Right ventricle myocardium superior (tissue), 1 donor: ENCODE measurements at regions not wholly inside any gene's neighbourhood (a gene's known extent, or its start where the extent isn't known, plus 50 kb on each side); places are given as distances from the start of the nearest gene placed in this dataset.

ENCODE experiments used
- ATAC-seq: fragments of 200-7000 bp; cut with Tn5 transposase; one replicate; pipeline ENCODE4 v1.9.1; 2020; ENCODE audit warnings: mild to moderate bottlenecking; ENCODE audit not compliant: poor library complexity
- DNase-seq: peaks from one replicate; pipeline ENCODE4 v3.0.0-alpha.2; 2020
- intact Hi-C: fragments of 100-400 bp; cut with DNase I; formaldehyde crosslinking; loops from one replicate; pipeline ENCODE4 v1.11.2; 2022
- donor health status: DM: no; HTN: yes; CAD: no; lungs with severe emphysema.

DNA sequence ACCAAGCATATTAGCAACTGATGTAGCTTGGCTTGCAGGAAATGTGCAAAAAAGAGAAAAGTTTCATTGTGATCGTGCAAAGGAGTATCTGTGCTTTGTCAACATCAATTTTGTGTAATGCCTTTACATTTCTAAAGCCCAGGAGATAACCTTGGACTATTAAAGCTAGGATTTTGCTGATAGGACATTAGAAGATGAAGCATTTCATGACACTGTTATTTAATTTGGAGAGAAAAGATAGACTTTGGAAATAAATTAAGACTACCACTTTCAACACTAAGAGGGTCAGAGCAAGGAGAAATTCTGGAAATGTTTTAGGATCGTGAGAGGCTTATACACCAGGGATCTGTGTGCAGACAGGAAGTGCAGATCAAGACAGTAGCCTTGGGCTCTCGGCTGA is 120.6 kb upstream of the MID1 start:
- ATAC-seq: no peak
- intact Hi-C loops: no loop called here
- DNase-seq: no peak

DNA sequence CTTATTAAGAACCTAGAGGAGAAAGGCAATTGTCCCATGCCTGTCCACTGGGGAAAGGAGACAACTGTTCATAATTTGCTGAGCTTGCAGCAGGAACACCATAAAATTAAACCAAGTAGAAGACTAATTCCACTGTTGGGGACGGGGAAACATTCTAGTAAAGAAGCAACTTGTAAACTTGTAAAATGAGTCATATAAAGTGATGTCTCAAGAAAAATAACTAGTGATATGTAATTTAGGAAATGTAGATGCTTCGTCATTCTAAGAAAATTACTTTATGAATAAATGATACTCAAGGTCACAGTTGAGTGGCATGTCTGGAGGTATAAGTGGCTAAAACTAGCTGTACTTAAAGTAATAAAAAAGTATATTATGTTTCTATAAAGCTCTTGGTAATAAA is 121.2 kb upstream of the MID1 start:
- ATAC-seq (no peak), DNase-seq (no peak)
- intact Hi-C loops: no loop called here

DNA sequence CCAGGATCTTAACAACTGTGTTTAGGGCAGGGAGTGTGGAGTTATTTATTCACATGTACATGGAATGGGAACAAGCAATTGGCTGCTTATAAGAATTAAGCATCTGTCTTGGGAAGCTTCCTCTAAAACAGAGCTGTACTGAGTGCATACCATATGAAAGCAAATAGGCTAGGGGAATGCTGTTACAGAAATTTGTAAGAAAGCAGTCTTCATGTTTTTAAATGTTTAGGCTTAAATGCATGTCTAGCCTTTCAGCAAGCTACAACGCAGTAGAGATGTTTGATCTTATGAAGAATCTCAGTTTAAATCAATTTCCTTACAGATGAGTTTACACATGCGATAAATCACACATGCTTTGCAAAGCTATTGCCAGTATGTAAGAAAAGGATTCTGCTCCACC is 123.1 kb upstream of the MID1 start:
- DNase-seq (no peak), ATAC-seq (no peak)
- intact Hi-C loops: no loop called here

DNA sequence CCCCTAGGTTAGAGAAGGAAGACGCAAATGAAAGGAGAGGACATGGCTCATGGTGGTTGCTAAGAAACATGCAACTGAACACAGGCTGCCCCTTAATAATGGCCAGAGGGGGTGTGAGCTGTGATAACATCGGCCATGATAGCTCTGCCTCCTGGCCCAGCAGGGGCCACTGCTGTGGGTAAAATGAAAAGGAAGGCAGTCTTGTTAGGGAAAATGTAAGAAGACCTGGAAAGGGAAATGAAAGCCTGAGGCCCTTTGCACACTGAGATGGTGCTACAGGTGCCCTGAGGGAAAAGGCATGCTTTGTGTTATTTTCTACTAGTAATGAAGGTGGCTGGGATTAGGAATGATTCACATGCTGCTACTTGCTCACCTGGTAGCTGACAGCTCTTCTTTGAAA is 123.6 kb upstream of the MID1 start:
- intact Hi-C loops: no loop called here
- no peak for ATAC-seq
- no peak for DNase-seq

DNA sequence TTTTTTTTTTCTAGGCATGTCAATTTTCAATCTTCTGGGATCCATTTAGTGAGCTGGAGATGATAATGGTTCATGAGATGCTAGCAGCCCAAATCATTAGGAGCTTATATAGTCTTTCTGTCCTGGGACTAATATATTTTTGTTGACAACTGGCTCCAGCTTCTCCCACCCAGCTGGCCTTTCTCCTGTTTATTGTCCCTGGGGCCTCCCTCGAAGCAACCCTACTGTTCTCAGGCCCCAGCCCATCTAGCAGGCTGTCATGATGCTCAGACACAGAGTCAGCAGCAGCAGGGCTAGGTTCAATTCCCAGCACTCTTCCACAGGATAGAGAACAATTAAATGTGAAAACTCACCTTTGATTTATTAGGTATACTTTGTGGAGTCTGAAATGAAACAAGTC is 127.6 kb upstream of the MID1 start:
- DNase-seq: no peak
- intact Hi-C loops: no loop called here
- ATAC-seq: no peak

DNA sequence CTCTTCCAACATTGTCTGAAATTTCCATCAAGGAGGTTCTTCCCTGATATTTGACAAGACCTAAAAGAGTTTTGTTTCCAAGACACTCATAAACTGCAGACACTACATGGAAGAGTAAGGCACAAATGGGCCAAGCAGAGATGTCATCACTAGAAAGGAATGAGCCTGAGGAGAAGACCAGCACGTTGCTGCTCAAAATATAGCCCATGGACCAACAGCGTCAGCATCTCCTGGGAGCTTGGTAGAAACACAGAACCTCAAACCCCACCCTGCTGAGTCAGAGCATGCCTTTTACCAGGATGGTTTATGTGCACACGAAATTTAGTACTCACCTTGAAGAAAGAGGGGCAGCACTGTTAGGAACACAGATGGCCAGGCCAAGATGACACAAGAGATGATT is 128.7 kb upstream of the MID1 start:
- no peak for ATAC-seq
- DNase-seq: no peak
- intact Hi-C loops: no loop called here

DNA sequence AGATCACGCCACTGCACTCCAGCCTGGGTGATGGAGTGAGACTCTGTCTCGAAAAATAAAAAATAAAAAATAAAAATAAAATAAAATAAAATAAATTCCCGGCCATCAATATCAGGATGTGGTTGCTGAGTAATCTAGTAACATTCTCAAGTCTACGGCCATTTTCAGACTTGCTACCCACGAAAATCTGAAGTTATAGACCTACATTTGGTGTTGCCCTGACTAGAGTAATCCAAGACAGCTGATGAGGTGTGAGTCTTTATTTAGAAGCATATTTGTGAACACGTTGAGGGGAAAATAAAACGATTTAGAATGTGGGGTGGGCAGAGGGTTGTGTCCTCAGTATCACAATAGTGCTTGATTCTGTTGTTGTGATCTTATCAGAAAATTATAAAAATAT is 130.2 kb upstream of the MID1 start:
- ATAC-seq (no peak), DNase-seq (no peak)
- intact Hi-C loops: no loop called here

DNA sequence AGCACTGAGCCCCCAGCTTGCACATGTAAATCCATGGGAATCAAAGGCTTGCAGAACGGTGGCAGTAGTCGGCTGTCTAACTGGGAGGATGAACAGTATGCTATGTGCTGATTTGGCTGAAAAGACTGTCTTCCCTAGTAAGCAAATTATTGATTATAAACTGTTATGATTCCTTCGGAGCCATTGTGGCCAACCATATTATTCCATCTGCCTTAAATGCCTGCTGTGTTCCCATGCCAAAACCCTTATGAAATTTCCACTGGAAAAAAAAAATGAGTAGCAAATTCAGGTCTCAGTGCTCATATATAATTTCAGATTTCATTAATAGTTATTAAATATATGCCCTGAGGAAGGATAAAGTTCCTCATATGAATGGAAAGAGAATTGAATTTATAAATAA is 132.7 kb upstream of the MID1 start:
- intact Hi-C loops: no loop called here
- ATAC-seq (no peak), DNase-seq (no peak)

DNA sequence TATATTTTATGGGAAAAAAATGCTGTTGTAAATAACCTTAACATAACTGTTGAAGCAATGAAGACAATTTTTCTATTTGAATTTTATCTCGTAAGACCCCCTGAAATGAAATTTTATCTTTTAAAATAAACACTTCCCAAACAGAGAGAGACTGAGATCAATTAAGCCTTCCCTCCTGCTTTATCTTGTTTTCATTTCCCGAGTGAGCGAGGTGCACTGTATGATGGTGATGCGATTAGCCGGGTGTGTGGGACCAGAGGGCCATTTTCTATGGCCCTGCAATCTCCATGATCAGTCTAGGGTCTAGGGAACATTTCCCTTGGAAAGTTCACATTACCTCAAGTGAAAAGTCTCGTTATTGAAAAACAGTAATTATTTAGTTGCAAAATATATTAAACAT is 134.1 kb upstream of the MID1 start:
- DNase-seq (no peak), ATAC-seq (no peak)
- intact Hi-C loops: no loop called here

DNA sequence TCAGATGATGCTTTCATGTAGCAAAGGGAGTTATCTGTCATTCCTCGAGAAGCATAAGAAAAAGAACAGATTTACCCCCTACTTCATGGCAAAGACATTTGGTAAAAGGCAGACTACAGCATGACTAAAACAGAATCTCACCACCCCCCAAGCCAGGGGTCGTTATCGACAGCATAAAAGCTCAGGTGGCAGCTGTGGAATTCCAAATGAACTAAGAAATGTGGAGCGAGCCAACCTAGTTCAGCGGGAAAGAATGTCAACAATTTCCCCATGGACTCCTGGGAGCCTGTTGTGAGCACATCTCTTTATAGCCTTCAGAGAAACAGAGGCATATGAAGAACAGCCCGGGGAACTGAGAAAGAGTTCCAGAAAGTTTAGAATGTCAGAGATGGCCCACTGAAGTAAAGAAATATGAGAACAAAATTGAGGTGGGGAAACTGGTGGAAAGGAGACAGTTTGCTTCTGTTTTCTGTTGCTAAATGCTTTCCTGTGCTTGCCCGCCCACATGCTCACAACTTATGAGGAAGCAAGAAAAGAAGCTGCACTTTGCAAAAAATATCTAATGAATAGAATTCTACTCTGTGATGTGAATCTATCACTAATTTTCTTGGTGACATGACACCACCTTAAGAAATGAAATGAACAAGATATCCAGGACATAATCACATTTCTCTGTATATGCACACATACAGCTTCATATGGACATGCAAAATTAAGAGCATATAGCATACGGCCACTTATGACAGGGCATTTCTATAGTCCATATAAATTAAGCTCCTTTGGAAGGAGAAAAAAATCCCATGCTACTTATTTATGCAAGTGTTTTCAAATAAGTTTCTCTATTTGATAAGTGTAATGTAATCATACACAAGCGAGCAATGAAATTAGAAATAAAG is 135.3 kb upstream of the MID1 start:
- ATAC-seq: peak; percentile 59
- intact Hi-C loops: no loop called here
- no peak for DNase-seq

DNA sequence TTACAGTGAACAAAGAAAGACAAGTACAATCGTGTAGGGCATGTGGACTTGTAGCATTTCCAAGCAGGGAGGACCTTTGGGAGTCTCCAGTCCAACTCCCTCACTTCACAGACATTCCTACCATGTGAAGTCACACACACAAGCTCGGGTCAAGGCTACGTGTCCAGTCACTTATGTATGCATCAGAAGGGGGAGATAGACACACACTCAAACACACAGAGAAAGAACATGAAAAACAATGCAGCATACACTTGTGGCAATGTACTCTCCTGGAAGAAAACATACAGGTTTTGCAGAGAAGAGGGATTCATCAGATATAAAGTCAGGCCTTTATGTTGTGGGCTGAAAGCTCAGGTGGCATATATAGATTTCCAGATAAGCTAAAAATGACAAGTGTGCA is 136.1 kb upstream of the MID1 start:
- DNase-seq (no peak), ATAC-seq (peak; percentile 53)
- intact Hi-C loops: no loop called here

DNA sequence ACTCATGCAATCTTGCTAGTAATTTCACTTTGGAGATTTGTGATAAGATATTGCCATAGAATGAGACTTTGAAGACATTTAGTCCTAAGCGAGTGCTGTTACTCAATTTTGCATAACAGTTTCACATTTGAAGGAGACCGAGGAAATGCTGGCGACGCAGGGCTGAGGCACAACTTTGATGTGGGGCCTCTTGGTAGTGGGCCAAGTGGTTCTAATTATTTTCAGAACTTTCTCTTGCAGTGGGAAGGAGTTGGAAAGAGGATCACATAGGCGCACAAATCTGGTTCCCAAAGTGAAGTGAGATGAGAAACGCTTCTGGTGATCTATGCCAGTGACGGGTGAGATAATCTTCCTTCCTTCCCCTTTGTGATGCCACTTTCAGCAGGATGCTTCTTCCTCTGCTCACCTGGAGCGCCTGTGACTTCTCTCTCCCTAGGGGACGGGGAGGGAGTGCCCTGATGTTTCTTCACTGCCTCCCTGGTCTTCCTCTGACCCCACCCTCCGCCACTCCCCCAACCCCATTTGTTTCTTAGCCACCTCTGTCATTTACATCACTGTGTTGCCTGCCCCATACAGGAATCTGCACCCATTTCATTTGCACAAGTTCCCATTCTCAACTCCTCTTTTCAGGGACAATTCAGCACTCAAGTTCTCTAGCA is 138.9 kb upstream of the MID1 start:
- no peak for ATAC-seq
- intact Hi-C loops: no loop called here
- DNase-seq: no peak

DNA sequence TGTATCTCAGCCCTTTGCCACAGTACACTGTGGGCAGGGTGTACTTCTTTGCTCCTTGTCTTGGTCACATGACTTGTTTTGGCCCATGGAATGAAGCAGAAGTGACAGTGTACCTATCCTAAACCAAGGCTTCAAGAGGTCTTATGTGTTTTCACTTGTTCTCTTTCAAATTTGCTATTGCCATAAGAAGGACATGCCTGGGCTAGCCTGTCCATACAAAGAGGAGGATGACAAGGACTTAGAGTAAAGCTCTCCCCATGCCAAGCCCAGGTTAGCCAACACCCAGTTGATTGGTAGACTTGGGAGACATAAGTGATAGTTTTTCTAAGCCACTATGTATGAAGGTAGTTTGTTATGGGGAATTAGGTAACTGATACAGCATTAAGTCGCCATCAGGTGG is 141.1 kb upstream of the MID1 start:
- no peak for ATAC-seq
- no peak for DNase-seq
- intact Hi-C loops: no loop called here

DNA sequence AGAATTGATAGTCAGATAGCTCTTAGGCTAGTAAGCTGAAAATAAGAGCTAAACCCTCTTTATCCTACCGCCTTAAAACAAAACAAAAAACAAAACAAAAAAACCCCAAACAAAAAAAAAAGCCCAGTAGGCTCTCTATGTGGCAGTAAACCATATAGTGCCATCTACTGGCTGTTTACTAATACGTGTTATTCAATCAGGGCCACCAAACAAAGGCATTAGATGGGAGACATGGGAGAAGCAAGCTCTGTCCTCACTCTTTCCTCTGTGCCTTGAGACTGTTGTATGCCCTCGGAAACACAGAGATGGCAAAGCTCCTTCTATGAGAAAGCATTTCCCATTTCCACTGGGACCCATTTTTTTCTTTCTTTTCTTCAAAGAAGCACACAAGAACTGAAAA is 148.8 kb upstream of the MID1 start:
- peak; percentile 75 for ATAC-seq
- intact Hi-C loops: no loop called here

DNA sequence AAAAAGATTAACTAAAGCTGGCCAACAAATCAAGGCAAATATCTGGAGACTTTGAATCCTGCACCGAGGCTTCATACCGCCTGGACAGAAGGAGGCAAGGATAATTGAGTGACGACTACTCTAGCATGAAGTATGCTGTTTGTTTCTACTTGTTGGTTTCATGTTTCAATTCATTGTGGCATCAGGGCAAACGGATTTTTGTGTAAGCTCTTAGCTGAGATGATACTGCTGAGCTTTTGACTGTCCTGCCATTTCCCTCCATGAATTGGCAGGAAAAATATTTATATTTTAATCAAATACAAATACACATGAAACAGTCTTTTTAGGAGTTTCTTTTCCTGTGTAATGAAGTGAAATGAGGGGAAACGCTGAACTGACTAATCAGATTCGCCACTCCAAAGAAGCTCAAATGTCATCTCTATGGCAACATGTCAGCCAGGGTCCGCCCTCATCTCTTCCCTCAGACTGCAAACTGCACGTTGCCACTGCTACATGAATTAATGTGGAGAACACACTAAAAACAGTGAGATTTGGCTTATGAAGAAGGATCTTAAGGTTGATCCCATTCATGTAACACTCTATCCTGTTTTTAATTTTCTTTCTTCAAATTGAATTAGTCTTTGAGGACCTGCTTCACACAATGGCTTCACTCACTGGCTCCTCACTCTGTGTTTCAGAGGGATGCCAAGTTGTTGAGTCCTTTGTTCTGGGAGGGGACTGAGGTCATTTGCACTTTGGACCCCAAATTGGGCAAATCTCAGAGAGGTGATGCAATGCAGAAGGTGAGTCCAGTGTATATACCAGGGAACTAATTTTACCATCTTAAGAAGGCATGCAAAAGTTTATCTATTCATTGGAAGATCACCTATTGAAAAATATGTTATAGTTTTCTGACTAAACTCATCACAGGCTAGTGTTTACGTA is 149.6 kb upstream of the MID1 start:
- DNase-seq (no peak), ATAC-seq (peak; percentile 60)
- intact Hi-C loops: no loop called here

More for the DNA sequence above, 148.8 kb upstream of the MID1 start:
- DNase-seq: no peak

DNA sequence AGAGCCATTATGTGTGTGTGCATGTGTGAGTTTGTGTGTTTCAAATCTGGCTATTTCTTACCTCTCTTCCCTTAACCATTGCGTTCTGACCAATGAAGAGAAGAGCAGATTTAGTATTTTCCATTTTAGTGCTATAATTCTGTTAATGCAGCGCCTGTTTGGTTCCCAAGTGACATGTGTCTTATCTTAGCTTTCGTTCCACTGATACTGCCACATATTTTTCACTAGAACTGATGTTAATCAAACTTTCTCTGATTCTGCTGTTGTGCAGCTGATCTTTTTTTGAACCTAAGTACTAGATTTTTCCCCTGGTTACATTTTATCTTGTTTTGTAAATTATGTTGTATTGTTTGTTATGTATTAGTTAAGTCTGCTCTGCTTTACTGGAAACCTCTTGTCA is 152.9 kb upstream of the MID1 start:
- ATAC-seq (no peak), DNase-seq (no peak)
- intact Hi-C loops: no loop called here

DNA sequence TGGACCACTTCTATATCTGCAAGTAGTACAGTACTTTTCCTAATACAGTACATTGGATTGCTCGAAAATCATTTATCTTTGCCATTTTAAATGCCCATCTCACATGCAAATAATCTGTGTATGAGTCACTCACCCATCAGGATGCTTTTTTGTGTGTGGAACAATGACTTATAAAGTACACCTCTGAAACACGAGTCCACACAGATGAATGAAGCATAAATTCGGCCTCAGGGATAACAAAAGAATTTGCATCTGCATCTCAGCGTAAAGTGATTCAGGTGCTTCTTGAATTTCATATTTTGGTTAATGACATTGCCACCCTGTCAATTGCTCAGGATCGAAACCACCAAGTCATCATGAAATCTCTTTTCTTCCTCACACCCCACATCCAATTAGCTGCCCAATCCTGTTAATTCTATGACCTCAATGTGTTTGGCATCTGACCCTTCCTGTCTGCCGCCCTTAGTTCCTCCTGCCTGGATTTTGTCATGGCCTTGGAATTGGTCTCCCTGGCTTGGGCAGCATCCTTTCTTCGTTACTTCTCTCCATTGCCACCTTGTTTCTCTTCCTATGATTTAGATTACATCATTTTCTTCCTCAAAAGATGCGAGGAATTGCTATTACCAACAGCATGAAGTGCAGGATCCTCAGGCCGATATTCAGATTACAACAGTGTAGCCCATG is 161.6 kb upstream of the MID1 start:
- intact Hi-C loops: no loop called here
- ATAC-seq (no peak), DNase-seq (no peak)

DNA sequence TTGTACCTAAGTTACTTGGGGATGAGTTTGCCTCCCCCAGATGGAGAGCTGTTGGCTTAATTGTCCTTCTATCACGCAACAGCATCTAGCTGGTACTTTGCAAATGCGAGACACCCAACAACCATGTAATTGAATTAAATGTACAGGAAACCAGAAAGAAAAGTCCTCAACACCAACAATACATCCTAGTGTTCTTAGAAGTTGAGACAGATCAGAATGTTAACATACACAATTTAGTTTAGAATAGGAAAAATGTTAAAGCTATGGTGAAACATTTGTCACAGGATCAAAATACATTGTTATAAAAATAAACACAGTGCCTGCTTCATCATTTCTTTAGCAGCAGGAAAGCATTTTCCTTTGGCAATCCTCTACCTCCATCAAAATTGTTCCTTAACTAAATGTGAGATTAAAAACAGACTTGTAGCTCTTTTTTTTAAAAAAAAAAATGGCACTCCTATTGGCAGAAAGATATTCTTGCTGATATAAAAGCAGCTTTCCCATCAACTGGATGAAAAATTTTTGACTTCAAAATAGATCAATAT is 163.1 kb upstream of the MID1 start:
- intact Hi-C loops: no loop called here
- no peak for ATAC-seq
- DNase-seq: no peak

DNA sequence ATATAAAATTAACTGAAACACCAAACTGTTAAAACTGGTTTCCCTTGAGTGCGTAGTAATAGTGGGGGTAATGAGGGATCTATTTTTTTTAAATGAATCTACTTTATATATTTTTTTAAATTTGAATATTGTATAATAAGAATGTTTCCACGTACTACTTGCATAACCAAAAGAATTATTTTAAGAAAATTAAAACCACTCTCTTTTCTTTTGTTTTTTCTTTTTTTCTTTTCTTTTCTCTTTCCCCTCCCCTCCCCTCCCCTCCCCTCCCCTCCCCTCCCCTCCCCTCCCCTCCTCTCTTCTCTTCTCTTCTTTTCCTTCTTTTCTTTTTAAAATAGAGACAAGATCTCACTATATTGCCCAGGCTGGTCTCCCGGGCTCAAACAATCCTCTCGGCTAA is 166.9 kb upstream of the MID1 start:
- ATAC-seq: no peak
- intact Hi-C loops: no loop called here

More for the DNA sequence above, 166.9 kb upstream of the MID1 start:
- DNase-seq: no peak
